ENCODE measurements at regions not wholly inside any gene's neighbourhood (a gene's known extent, or its start where the extent isn't known, plus 50 kb on each side); places are given as distances from the start of the nearest gene placed in this dataset.

GRCh38 chr9:109969011-109969410 is 189.0 kb downstream of the PALM2AKAP2 start:
- ChIA-PET CTCF (no interaction called here), POLR2A (no interaction called here)

GRCh38 chr9:109969573-109970237 is 189.7 kb downstream of the PALM2AKAP2 start:
- DNase-seq (ENCODE audit: extremely low spot score), result no peak
- CTCF ChIA-PET, result no interaction called here
- POLR2A ChIA-PET, result no interaction called here
- TF ChIP-seq BHLHE40 (IDR thresholded peaks at IDR 0.05; ENCODE audit: borderline replicate concordance), result no peak
- no peak for TF ChIP-seq TARDBP (IDR thresholded peaks at IDR 0.05)
- TF ChIP-seq ELF4 (IDR thresholded peaks at IDR 0.05), result no peak
- TF ChIP-seq FOXM1 (IDR thresholded peaks at IDR 0.05; ENCODE audit: borderline replicate concordance), result no peak
- TF ChIP-seq PKNOX1 (IDR thresholded peaks at IDR 0.05), result no peak
- no peak for TF ChIP-seq SUZ12 (IDR thresholded peaks at IDR 0.05)
- no peak for TF ChIP-seq ARNT (IDR thresholded peaks at IDR 0.05)
- TF ChIP-seq FOXA1 (IDR thresholded peaks at IDR 0.05), result no peak
- no peak for TF ChIP-seq LEF1 (IDR thresholded peaks at IDR 0.05; ENCODE audit: borderline replicate concordance)
- no peak for TF ChIP-seq SP1 (IDR thresholded peaks at IDR 0.05)
- no peak for TF ChIP-seq ZNF384 (IDR thresholded peaks at IDR 0.05)
- TF ChIP-seq FOXK2 (IDR thresholded peaks at IDR 0.05), result no peak
- no peak for TF ChIP-seq HDGF (IDR thresholded peaks at IDR 0.05; ENCODE audit: borderline replicate concordance)
- TF ChIP-seq L3MBTL2 (conservative IDR thresholded peaks at IDR 0.05), result no peak
- no peak for TF ChIP-seq CTBP1 (IDR thresholded peaks at IDR 0.05; ENCODE audit: borderline replicate concordance)
- no peak for TF ChIP-seq NFRKB (IDR thresholded peaks at IDR 0.05)

More at GRCh38 chr9:109969011-109969410, 189.0 kb downstream of the PALM2AKAP2 start:
- TF ChIP-seq NFRKB (IDR thresholded peaks at IDR 0.05) (no peak), TARDBP (IDR thresholded peaks at IDR 0.05) (no peak), ARNT (IDR thresholded peaks at IDR 0.05) (no peak), LEF1 (IDR thresholded peaks at IDR 0.05; ENCODE audit: borderline replicate concordance) (no peak), FOXA1 (IDR thresholded peaks at IDR 0.05) (no peak)
- DNase-seq (ENCODE audit: extremely low spot score), result peak; percentile 19

- ChIA-PET CTCF (no interaction called here), POLR2A (no interaction called here)
- TF ChIP-seq LEF1 (IDR thresholded peaks at IDR 0.05; ENCODE audit: borderline replicate concordance), result no peak
- no peak for TF ChIP-seq ARNT (IDR thresholded peaks at IDR 0.05)
- no peak for TF ChIP-seq SUZ12 (IDR thresholded peaks at IDR 0.05)
- TF ChIP-seq HDGF (IDR thresholded peaks at IDR 0.05; ENCODE audit: borderline replicate concordance), result no peak
- TF ChIP-seq PKNOX1 (IDR thresholded peaks at IDR 0.05), result no peak
- no peak for TF ChIP-seq L3MBTL2 (conservative IDR thresholded peaks at IDR 0.05)
- no peak for TF ChIP-seq ZNF384 (IDR thresholded peaks at IDR 0.05)
- no peak for TF ChIP-seq SP1 (IDR thresholded peaks at IDR 0.05)
- no peak for TF ChIP-seq FOXM1 (IDR thresholded peaks at IDR 0.05; ENCODE audit: borderline replicate concordance)
- TF ChIP-seq TARDBP (IDR thresholded peaks at IDR 0.05), result no peak
- TF ChIP-seq FOXK2 (IDR thresholded peaks at IDR 0.05), result no peak
- TF ChIP-seq NFRKB (IDR thresholded peaks at IDR 0.05), result no peak
- no peak for TF ChIP-seq CTBP1 (IDR thresholded peaks at IDR 0.05; ENCODE audit: borderline replicate concordance)
- no peak for TF ChIP-seq ELF4 (IDR thresholded peaks at IDR 0.05)
- DNase-seq (ENCODE audit: extremely low spot score), result no peak
Measured at GRCh38 chr9:109971226-109971625, 191.2 kb downstream of the PALM2AKAP2 start.

- ChIA-PET CTCF (no interaction called here), POLR2A (no interaction called here)
- TF ChIP-seq FOXM1 (IDR thresholded peaks at IDR 0.05; ENCODE audit: borderline replicate concordance), result no peak
- no peak for TF ChIP-seq TARDBP (IDR thresholded peaks at IDR 0.05)
- TF ChIP-seq ZNF384 (IDR thresholded peaks at IDR 0.05), result no peak
- TF ChIP-seq ELF4 (IDR thresholded peaks at IDR 0.05), result no peak
- TF ChIP-seq BHLHE40 (IDR thresholded peaks at IDR 0.05; ENCODE audit: borderline replicate concordance), result no peak
- no peak for TF ChIP-seq L3MBTL2 (conservative IDR thresholded peaks at IDR 0.05)
- TF ChIP-seq PKNOX1 (IDR thresholded peaks at IDR 0.05), result no peak
- no peak for TF ChIP-seq ARNT (IDR thresholded peaks at IDR 0.05)
- no peak for TF ChIP-seq NFRKB (IDR thresholded peaks at IDR 0.05)
- DNase-seq (ENCODE audit: extremely low spot score), result no peak
Measured at GRCh38 chr9:109972026-109972882, 192.3 kb downstream of the PALM2AKAP2 start.

- TF ChIP-seq CTBP1 (IDR thresholded peaks at IDR 0.05; ENCODE audit: borderline replicate concordance) (no peak), ZNF384 (IDR thresholded peaks at IDR 0.05) (no peak), SP1 (IDR thresholded peaks at IDR 0.05) (no peak), SUZ12 (IDR thresholded peaks at IDR 0.05) (no peak), FOXA1 (IDR thresholded peaks at IDR 0.05) (no peak), PKNOX1 (IDR thresholded peaks at IDR 0.05) (no peak), FOXK2 (IDR thresholded peaks at IDR 0.05) (no peak), ARNT (IDR thresholded peaks at IDR 0.05) (no peak), L3MBTL2 (conservative IDR thresholded peaks at IDR 0.05) (no peak), BHLHE40 (IDR thresholded peaks at IDR 0.05; ENCODE audit: borderline replicate concordance) (no peak), TARDBP (IDR thresholded peaks at IDR 0.05) (no peak), NFRKB (IDR thresholded peaks at IDR 0.05) (no peak), ELF4 (IDR thresholded peaks at IDR 0.05) (no peak), LEF1 (IDR thresholded peaks at IDR 0.05; ENCODE audit: borderline replicate concordance) (no peak), HDGF (IDR thresholded peaks at IDR 0.05; ENCODE audit: borderline replicate concordance) (no peak), FOXM1 (IDR thresholded peaks at IDR 0.05; ENCODE audit: borderline replicate concordance) (no peak)
- DNase-seq (ENCODE audit: extremely low spot score), result no peak
- POLR2A ChIA-PET, result no interaction called here
- CTCF ChIA-PET, result no interaction called here
Measured at GRCh38 chr9:109973336-109973735, 193.3 kb downstream of the PALM2AKAP2 start.
